GM12878 (cell line): ENCODE measurements at regions not wholly inside any gene's neighbourhood (a gene's known extent, or its start where the extent isn't known, plus 50 kb on each side); places are given as distances from the start of the nearest gene placed in this dataset.

Experiments
- ATAC-seq: fragments of 200-7000 bp; cut with Tn5 transposase; 3 replicates; pipeline ENCODE4 v1.9.1; 2020; ENCODE audit warnings: mild to moderate bottlenecking, moderate library complexity
- BruUV-seq: library from RNA; stranded (reverse); fragments of 400-500 nt; replicated peaks from 2 replicates; lab custom pipeline; 2021; lab: Mats Ljungman, UMichigan
- CTCF ChIA-PET: fragments of 300-600 bp; sonication (Branson Sonifier 250); formaldehyde crosslinking; extraction: SDS; loops from one replicate; lab custom pipeline; 2021; ENCODE audit warnings: inconsistent platforms; lab: Yijun Ruan, JAX
- POLR2A ChIA-PET: fragments of 350-600 bp; formaldehyde crosslinking; extraction: SDS; loops from one replicate; lab custom pipeline; 2021; ENCODE audit warnings: inconsistent platforms; lab: Charles Lee
- RAD21 ChIA-PET: fragments of 300-600 bp; sonication (Branson Sonifier 250); formaldehyde crosslinking; loops from one replicate; lab custom pipeline; 2023; ENCODE audit warnings: antibody characterized with exemption; ENCODE audit not compliant: unreplicated experiment; lab: Charles Lee
- SMC1A ChIA-PET: fragments of 300-600 bp; sonication (Branson Sonifier 250); formaldehyde crosslinking; loops from one replicate; lab custom pipeline; 2023; ENCODE audit not compliant: unreplicated experiment, uncharacterized antibody; lab: Charles Lee
- DNase-seq: peaks from one replicate; pipeline ENCODE4 v3.0.0-alpha.2; 2011; ENCODE audit warnings: low read depth, low spot score
- FAIRE-seq: peaks from 3 replicates; lab custom pipeline; 2011; peaks lifted over from hg19 to GRCh38; lab: Jason Lieb, UNC
- H2AFZ ChIP-seq: 2 replicates; pipeline ENCODE4 v1.6.0; 2011; ENCODE audit warnings: low read depth, low read length, control low read depth; ENCODE audit not compliant: control insufficient read depth
- H3K27ac ChIP-seq: 2 replicates; pipeline ENCODE4 v1.5.1; 2011; ENCODE audit warnings: control low read depth; ENCODE audit not compliant: control insufficient read depth, insufficient read depth
- H3K27me3 ChIP-seq, 2 experiments: replicated peaks in 1 of 2; 2 replicates each; pipeline versions ENCODE4 v1.6.0 to v1.6.1; 2011; ENCODE audit warnings: low read length in 1 of 2; ENCODE audit not compliant: control insufficient read depth in 2 of 2, insufficient read depth in 2 of 2
- H3K36me3 ChIP-seq, 2 experiments: 2 replicates each; pipeline ENCODE4 v1.5.1; 2011; ENCODE audit warnings: low read length in 1 of 2; ENCODE audit not compliant: control insufficient read depth in 2 of 2, insufficient read depth in 2 of 2
- H3K4me1 ChIP-seq: 2 replicates; pipeline ENCODE4 v1.6.1; 2011; ENCODE audit warnings: mild to moderate bottlenecking, low read length, moderate library complexity, mixed read lengths; ENCODE audit not compliant: control insufficient read depth, insufficient read depth
- H3K4me2 ChIP-seq: 2 replicates; pipeline ENCODE4 v1.6.0; 2011; ENCODE audit warnings: control low read depth; ENCODE audit not compliant: control insufficient read depth, insufficient read depth
- H3K4me3 ChIP-seq: fragments of 200-600 bp; sonication (generic); 2 replicates; pipeline ENCODE4 v1.5.1; 2016
- H3K79me2 ChIP-seq: 2 replicates; pipeline ENCODE4 v1.6.0; 2011; ENCODE audit warnings: low read length; ENCODE audit not compliant: control insufficient read depth, insufficient read depth
- H3K9ac ChIP-seq: 2 replicates; pipeline ENCODE4 v1.8.0; 2011; ENCODE audit warnings: low read length, control low read depth, mixed read lengths; ENCODE audit not compliant: control insufficient read depth, insufficient read depth
- H3K9me3 ChIP-seq: replicated peaks from 3 replicates; pipeline ENCODE4 v1.5.1; 2011; ENCODE audit warnings: mild to moderate bottlenecking, low read length; ENCODE audit not compliant: control insufficient read depth, insufficient read depth
- H4K20me1 ChIP-seq: 2 replicates; pipeline ENCODE4 v1.6.0; 2011; ENCODE audit not compliant: control insufficient read depth, insufficient read depth
- ASH2L ChIP-seq: fragments of 300-600, 200-600 bp; sonication (generic); IDR thresholded peaks from 2 replicates; pipeline ENCODE4 v1.6.1; 2017; ENCODE audit warnings: low read depth, mild to moderate bottlenecking, borderline replicate concordance
- CHD4 ChIP-seq: fragments of 200-600 bp; sonication (generic); IDR thresholded peaks from 2 replicates; pipeline ENCODE4 v1.6.1; 2016; ENCODE audit warnings: mild to moderate bottlenecking
- CREB1 ChIP-seq: IDR thresholded peaks from 2 replicates; pipeline ENCODE4 v1.6.1; 2012; ENCODE audit warnings: low read depth, mild to moderate bottlenecking, inconsistent platforms
- HSF1 ChIP-seq: fragments of 150-350 bp; IDR thresholded peaks from 2 replicates; pipeline ENCODE4 v1.6.1; 2014; ENCODE audit warnings: mild to moderate bottlenecking, low read depth, low read length
- MEF2B ChIP-seq: fragments of 450-650 bp; IDR thresholded peaks from 2 replicates; pipeline ENCODE4 v1.6.1; 2018; ENCODE audit warnings: mild to moderate bottlenecking, moderate library complexity; ENCODE audit not compliant: partially characterized antibody, poor library complexity, severe bottlenecking
- RELB ChIP-seq: fragments of 450-650 bp; IDR thresholded peaks from 2 replicates; pipeline ENCODE4 v1.6.1; 2017; ENCODE audit warnings: low read depth, mild to moderate bottlenecking, moderate library complexity
- SRF ChIP-seq, 2 experiments: IDR thresholded peaks; 2 replicates each; pipeline ENCODE4 v1.6.1; 2011; ENCODE audit warnings: low read depth in 2 of 2, low read length in 2 of 2, mild to moderate bottlenecking in 1 of 2, moderate library complexity in 1 of 2
- YY1 ChIP-seq: IDR thresholded peaks from 2 replicates; pipeline ENCODE4 v1.6.1; 2011; ENCODE audit warnings: low read depth, mild to moderate bottlenecking, low read length
- ZBED1 ChIP-seq: IDR thresholded peaks from 2 replicates; pipeline ENCODE4 v1.6.1; 2016; ENCODE audit warnings: borderline replicate concordance
- ZBTB4 ChIP-seq: fragments of 450-650 bp; formaldehyde crosslinking; IDR thresholded peaks from 2 replicates; pipeline ENCODE4 v1.4.0; 2022; ENCODE audit warnings: mild to moderate bottlenecking, moderate library complexity
- ZNF274 ChIP-seq: IDR thresholded peaks from one replicate; pipeline ENCODE4 v1.8.0; 2011; ENCODE audit not compliant: insufficient read length, insufficient read depth
- WGBS: methylation state at CpG from one replicate; pipeline ENCODE4 v1.1.6; 2016; ENCODE audit warnings: low lambda C conversion rate; ENCODE audit not compliant: insufficient replicate concordance, insufficient coverage; ENCODE audit errors: missing lambda C conversion rate; 5-methylcytosine and 5-hydroxymethylcytosine counted together
- in situ Hi-C: fragments of 300-500 bp; cut with MboI; formaldehyde crosslinking; loops from 9 replicates; pipeline ENCODE4 v1.14.3; 2018; ENCODE audit warnings: mixed read lengths
- intact Hi-C: fragments of 100-400 bp; cut with micrococcal nuclease; formaldehyde crosslinking; loops from one replicate; pipeline ENCODE4 v1.14.2; 2022; ENCODE audit not compliant: unreplicated experiment
- TF ChIP-seq, protein P1 (sequence below): fragments of 450-650 bp; IDR thresholded peaks from 2 replicates; pipeline ENCODE4 v1.6.1; 2016; ENCODE audit warnings: mild to moderate bottlenecking

DNA sequence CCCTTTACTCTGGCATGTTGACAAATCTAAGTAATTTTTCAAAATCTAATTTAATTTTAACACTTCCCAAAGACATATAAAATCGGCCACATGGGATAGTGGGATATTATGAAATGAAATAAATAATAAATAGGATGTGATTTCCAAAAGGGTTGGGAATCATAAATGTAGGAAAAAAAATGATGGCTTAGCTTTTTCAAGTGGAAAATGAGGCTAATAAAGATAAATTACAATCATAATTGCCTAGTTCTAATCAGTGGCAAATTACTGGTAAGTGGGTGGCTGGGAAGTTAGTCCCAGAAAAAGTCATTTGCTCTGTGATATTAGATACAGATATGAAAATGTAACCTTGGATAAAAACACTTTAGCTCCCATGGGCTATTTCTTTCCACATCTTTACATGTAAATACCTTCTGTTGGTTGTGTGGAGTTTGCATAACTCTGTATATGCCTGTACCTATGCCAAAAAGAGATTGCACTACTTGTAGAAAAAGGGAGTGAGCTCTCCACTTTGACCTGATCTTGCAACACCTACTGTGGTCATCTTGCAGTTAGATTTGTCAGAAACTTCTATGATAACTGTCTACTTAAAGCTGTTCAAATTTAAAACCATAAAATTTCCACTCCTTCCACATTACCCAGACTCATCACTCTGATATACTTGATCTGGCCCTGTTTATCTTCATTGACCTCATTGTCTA lies 284.6 kb upstream of the KAZN start (continued):
- TF ChIP-seq, protein P1, sequence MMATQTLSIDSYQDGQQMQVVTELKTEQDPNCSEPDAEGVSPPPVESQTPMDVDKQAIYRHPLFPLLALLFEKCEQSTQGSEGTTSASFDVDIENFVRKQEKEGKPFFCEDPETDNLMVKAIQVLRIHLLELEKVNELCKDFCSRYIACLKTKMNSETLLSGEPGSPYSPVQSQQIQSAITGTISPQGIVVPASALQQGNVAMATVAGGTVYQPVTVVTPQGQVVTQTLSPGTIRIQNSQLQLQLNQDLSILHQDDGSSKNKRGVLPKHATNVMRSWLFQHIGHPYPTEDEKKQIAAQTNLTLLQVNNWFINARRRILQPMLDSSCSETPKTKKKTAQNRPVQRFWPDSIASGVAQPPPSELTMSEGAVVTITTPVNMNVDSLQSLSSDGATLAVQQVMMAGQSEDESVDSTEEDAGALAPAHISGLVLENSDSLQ = no peak
- TF ChIP-seq CHD4 (no peak), YY1 (no peak), CREB1 (no peak), ZBTB4 (CRISPR knock-in tag) (no peak)
- TF ChIP-seq, all 136 proteins: peak for 0

DNA sequence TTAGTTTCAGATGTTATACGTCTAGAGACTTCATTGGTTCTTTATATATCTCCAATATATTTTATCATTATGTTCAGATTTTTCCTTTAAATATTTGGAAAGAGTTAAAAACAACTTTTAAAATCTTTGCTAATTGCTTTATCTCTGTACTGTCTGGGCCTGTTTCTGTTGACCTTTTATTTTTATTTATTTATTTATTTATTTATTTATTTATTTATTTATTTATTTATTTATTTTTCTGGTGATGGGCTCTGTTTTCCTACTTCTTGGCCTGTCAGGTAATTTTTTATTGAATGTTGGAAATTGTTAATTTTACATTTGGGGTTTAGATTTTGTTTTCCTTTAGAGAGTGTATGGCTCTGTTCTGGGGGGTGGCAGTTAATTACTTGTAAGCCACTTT lies 279.7 kb upstream of the KAZN start:
- H3K4me1 ChIP-seq = no peaks in the 10 kb centered on the region
- H3K27ac ChIP-seq = no peak overlapping the region
- ChIA-PET SMC1A (no interaction called here), CTCF (no interaction called here), RAD21 (no interaction called here), POLR2A (no interaction called here)
- H3K79me2 ChIP-seq = no peaks in the 10 kb centered on the region
- intact Hi-C loops (no loop called here), in situ Hi-C loops (no loop called here)
- H3K36me3 ChIP-seq = no peaks in the 10 kb centered on the region
- BruUV-seq = no TSS peak
- H2AFZ ChIP-seq = no peak overlapping the region
- 0% methylated on average over 1 of the region's 1 CpG for WGBS
- no peaks in the 10 kb centered on the region for H4K20me1 ChIP-seq
- DNase-seq (no peak), FAIRE-seq (no peak), ATAC-seq (no peak)
- no peak overlapping the region for H3K4me2 ChIP-seq
- no peaks in the 10 kb centered on the region; the same call in 2 of the 3 replicates for H3K9me3 ChIP-seq
- no peak overlapping the region for H3K9ac ChIP-seq
- H3K27me3 ChIP-seq = no peaks in the 10 kb centered on the region
- H3K4me3 ChIP-seq = no peak overlapping the region
- TF ChIP-seq RELB (no peak), ASH2L (no peak), HSF1 (no peak), ZBED1 (no peak), MEF2B (no peak), SRF (IDR thresholded peaks at IDR 0.05; ENCODE audit: low read depth in 2 of 2, low read length in 2 of 2) (no peak), ZNF274 (no peak)
